H1 (cell line): ENCODE measurements at regions not wholly inside any gene's neighbourhood (a gene's known extent, or its start where the extent isn't known, plus 50 kb on each side); places are given as distances from the start of the nearest gene placed in this dataset.

Experiments
- CTCF ChIA-PET: fragments of 300-600 bp; sonication (Branson Sonifier 250); formaldehyde crosslinking; loops from one replicate; lab custom pipeline; 2021; ENCODE audit not compliant: partially characterized antibody; lab: Charles Lee
- POLR2A ChIA-PET: fragments of 300-600 bp; sonication (Branson Sonifier 250); formaldehyde crosslinking; loops from one replicate; lab custom pipeline; 2021; ENCODE audit warnings: inconsistent platforms; ENCODE audit not compliant: partially characterized antibody; lab: Charles Lee
- DNase-seq, 2 experiments: peaks; one replicate each; pipeline versions ENCODE4 v3.0.0 to v3.0.0-alpha.2; 2010 to 2022; ENCODE audit warnings: low spot score in 2 of 2, low read depth in 1 of 2, mixed read lengths in 1 of 2
- FAIRE-seq: peaks from 2 replicates; lab custom pipeline; 2011; peaks lifted over from hg19 to GRCh38; lab: Jason Lieb, UNC
- H2AFZ ChIP-seq: 2 replicates; pipeline ENCODE4 v1.8.1; 2012; ENCODE audit warnings: low read length, inconsistent platforms
- H2AK5ac ChIP-seq: 2 replicates; pipeline ENCODE4 v1.6.1; 2013; ENCODE audit warnings: low read depth, low read length
- H2BK120ac ChIP-seq: replicated peaks from 2 replicates; pipeline ENCODE3; 2013; ENCODE audit warnings: low read depth, low read length, inconsistent platforms
- H2BK12ac ChIP-seq: 2 replicates; pipeline ENCODE4 v1.6.1; 2013; ENCODE audit warnings: low read depth, low read length
- H2BK15ac ChIP-seq: 2 replicates; pipeline ENCODE4 v1.6.1; 2013; ENCODE audit warnings: low read length
- H2BK20ac ChIP-seq: 2 replicates; pipeline ENCODE4 v1.6.1; 2013; ENCODE audit warnings: low read length
- H2BK5ac ChIP-seq: 2 replicates; pipeline ENCODE4 v1.6.1; 2013; ENCODE audit warnings: low read depth, low read length
- H3K14ac ChIP-seq: 2 replicates; pipeline ENCODE4 v1.6.1; 2013; ENCODE audit warnings: inconsistent platforms; ENCODE audit not compliant: insufficient read length
- H3K18ac ChIP-seq: 2 replicates; pipeline ENCODE4 v1.6.1; 2013; ENCODE audit warnings: low read length; ENCODE audit errors: extremely low read depth
- H3K23ac ChIP-seq: 2 replicates; pipeline ENCODE4 v1.6.1; 2013; ENCODE audit warnings: inconsistent platforms; ENCODE audit not compliant: insufficient read length
- H3K23me2 ChIP-seq: 2 replicates; pipeline ENCODE4 v1.6.1; 2013; ENCODE audit warnings: low read depth, low read length
- H3K27ac ChIP-seq: 2 replicates; pipeline ENCODE4 v1.6.1; 2011; ENCODE audit warnings: low read depth, low read length, inconsistent platforms
- H3K27me3 ChIP-seq, 4 experiments: replicated peaks in 1 of 4; 1 replicate in 1 of 4; 2 replicates in 3 of 4; pipeline versions ENCODE4 v1.6.1 to v1.8.1; 2011 to 2013; ENCODE audit warnings: low read length in 3 of 4, mild to moderate bottlenecking in 3 of 4, inconsistent platforms in 2 of 4, mixed read lengths in 2 of 4, moderate library complexity in 1 of 4; ENCODE audit not compliant: control insufficient read depth in 3 of 4, insufficient read depth in 3 of 4; ENCODE audit errors: extremely low read depth in 1 of 4
- H3K36me3 ChIP-seq, 4 experiments: 2 replicates each; pipeline versions ENCODE4 v1.6.1 to v1.8.1; 2011 to 2013; ENCODE audit warnings: mild to moderate bottlenecking in 4 of 4, low read length in 3 of 4, moderate library complexity in 2 of 4, control low read depth in 1 of 4, inconsistent platforms in 1 of 4; ENCODE audit not compliant: insufficient read depth in 4 of 4, control insufficient read depth in 2 of 4
- H3K4ac ChIP-seq: replicated peaks from 2 replicates; pipeline ENCODE3; 2013; ENCODE audit warnings: low read length, low read depth, mixed read lengths, inconsistent platforms; ENCODE audit not compliant: insufficient read length
- H3K4me1 ChIP-seq, 4 experiments: replicated peaks in 1 of 4; 1 replicate in 1 of 4; 2 replicates in 3 of 4; pipeline versions ENCODE4 v1.6.1 to v1.8.1; 2011 to 2013; ENCODE audit warnings: low read length in 3 of 4, inconsistent platforms in 2 of 4, mixed read lengths in 1 of 4; ENCODE audit not compliant: insufficient read depth in 4 of 4, control insufficient read depth in 3 of 4
- H3K4me2 ChIP-seq, 2 experiments: 2 replicates each; pipeline versions ENCODE4 v1.6.1 to v1.8.1; 2011 to 2013; ENCODE audit warnings: low read depth in 2 of 2, low read length in 2 of 2, control low read depth in 1 of 2, inconsistent platforms in 1 of 2, mild to moderate bottlenecking in 1 of 2; ENCODE audit not compliant: insufficient read depth in 1 of 2
- H3K4me3 ChIP-seq, 4 experiments: fragments of 200-600, 300-600 bp in 1 of 4; sonication (generic), shearing (Covaris generic), sonication (Bioruptor Twin) in 1 of 4; 2 replicates each; pipeline versions ENCODE4 v1.5.1 to v1.8.1; 2011 to 2016; ENCODE audit warnings: low read length in 4 of 4, low read depth in 3 of 4, control low read depth in 2 of 4, inconsistent platforms in 2 of 4, mild to moderate bottlenecking in 2 of 4, mixed read lengths in 1 of 4, moderate library complexity in 1 of 4; ENCODE audit not compliant: insufficient read depth in 2 of 4; ENCODE audit errors: extremely low read depth in 1 of 4
- H3K56ac ChIP-seq: replicated peaks from 2 replicates; pipeline ENCODE3; 2013; ENCODE audit warnings: low read depth, mild to moderate bottlenecking, mixed read lengths, low read length, inconsistent platforms; ENCODE audit not compliant: insufficient read length
- H3K79me1 ChIP-seq: 2 replicates; pipeline ENCODE4 v1.6.1; 2013; ENCODE audit warnings: low read depth, low read length, control low read depth
- H3K79me2 ChIP-seq, 2 experiments: 2 replicates each; pipeline versions ENCODE4 v1.6.1 to v1.8.1; 2012 to 2013; ENCODE audit warnings: low read length in 2 of 2, mild to moderate bottlenecking in 2 of 2, inconsistent platforms in 1 of 2; ENCODE audit not compliant: insufficient read depth in 2 of 2, control insufficient read depth in 1 of 2
- H3K9ac ChIP-seq, 4 experiments: replicated peaks in 1 of 4; 1 replicate in 1 of 4; 2 replicates in 3 of 4; pipeline versions ENCODE4 v1.6.1 to v1.8.1; 2011 to 2013; ENCODE audit warnings: low read depth in 3 of 4, low read length in 3 of 4, control low read depth in 2 of 4, mild to moderate bottlenecking in 2 of 4, moderate library complexity in 2 of 4, inconsistent platforms in 1 of 4; ENCODE audit errors: extremely low read depth in 1 of 4
- H3K9me3 ChIP-seq, 2 experiments: 2 replicates each; pipeline versions ENCODE4 v1.6.1 to v1.8.1; 2012 to 2013; ENCODE audit warnings: mild to moderate bottlenecking in 2 of 2, moderate library complexity in 2 of 2, control low read depth in 1 of 2, inconsistent platforms in 1 of 2, low read depth in 1 of 2, low read length in 1 of 2, mixed read lengths in 1 of 2; ENCODE audit not compliant: insufficient read depth in 2 of 2
- H4K20me1 ChIP-seq, 2 experiments: replicated peaks in 1 of 2; 2 replicates each; pipeline versions ENCODE3 to v1.8.1; 2011 to 2013; ENCODE audit warnings: inconsistent platforms in 2 of 2, low read length in 2 of 2, mild to moderate bottlenecking in 1 of 2; ENCODE audit not compliant: insufficient read depth in 2 of 2, control insufficient read depth in 1 of 2
- H4K5ac ChIP-seq: 2 replicates; pipeline ENCODE4 v1.6.1; 2013; ENCODE audit warnings: low read length, low read depth, mixed read lengths, inconsistent platforms; ENCODE audit not compliant: insufficient read length
- H4K8ac ChIP-seq: 2 replicates; pipeline ENCODE4 v1.8.0; 2013; ENCODE audit warnings: mild to moderate bottlenecking, moderate library complexity, low read length, inconsistent platforms; ENCODE audit not compliant: insufficient read depth; ENCODE audit errors: extremely low read depth
- H4K91ac ChIP-seq: replicated peaks from 2 replicates; pipeline ENCODE3; 2013; ENCODE audit warnings: low read length, mixed read lengths, inconsistent platforms; ENCODE audit not compliant: insufficient read length
- CHD2 ChIP-seq: IDR thresholded peaks from 2 replicates; pipeline ENCODE4 v1.6.1; 2012; ENCODE audit warnings: low read length, improper control_type of control experiment
- CTCF ChIP-seq, 3 experiments: IDR thresholded peaks; 1 replicate in 2 of 3; 2 replicates in 1 of 3; pipeline versions ENCODE4 v1.5.1 to v1.6.1; 2011; ENCODE audit warnings: low read length in 3 of 3, mild to moderate bottlenecking in 3 of 3, inconsistent platforms in 2 of 3, low read depth in 1 of 3, moderate library complexity in 1 of 3; ENCODE audit not compliant: insufficient read depth in 1 of 3; ENCODE audit errors: control extremely low read depth in 1 of 3
- GTF2F1 ChIP-seq: IDR thresholded peaks from 2 replicates; pipeline ENCODE4 v1.6.1; 2012; ENCODE audit warnings: low read depth, low read length, improper control_type of control experiment, borderline replicate concordance
- HDAC6 ChIP-seq: IDR thresholded peaks from one replicate; pipeline ENCODE4 v1.7.1; 2012; ENCODE audit warnings: low read depth, mild to moderate bottlenecking, inconsistent platforms, low read length, moderate library complexity
- KDM4A ChIP-seq: IDR thresholded peaks from one replicate; pipeline ENCODE4 v1.7.1; 2012; ENCODE audit warnings: low read depth, mild to moderate bottlenecking, moderate library complexity, low read length, inconsistent platforms; ENCODE audit not compliant: severe bottlenecking
- NANOG ChIP-seq: IDR thresholded peaks from 2 replicates; pipeline ENCODE4 v1.6.1; 2011; ENCODE audit warnings: low read length, low read depth, mild to moderate bottlenecking, inconsistent platforms; ENCODE audit not compliant: insufficient read depth, poor library complexity, severe bottlenecking
- RNF2 ChIP-seq: fragments of 200-900, 300-1000 bp; sonication (generic); IDR thresholded peaks from 2 replicates; pipeline ENCODE4 v1.7.1; 2016; ENCODE audit warnings: borderline replicate concordance, low read depth, mild to moderate bottlenecking, antibody characterized with exemption, low read length; ENCODE audit not compliant: poor library complexity, severe bottlenecking; ENCODE audit errors: missing control alignments
- SUZ12 ChIP-seq: fragments of 200-600 bp; sonication (generic); IDR thresholded peaks from 2 replicates; pipeline ENCODE4 v1.6.1; 2012; ENCODE audit warnings: mild to moderate bottlenecking, inconsistent platforms, low read length, moderate library complexity, mixed read lengths
- TAF7 ChIP-seq: optimal IDR thresholded peaks from 2 replicates; pipeline ENCODE3; 2011; ENCODE audit warnings: low read depth, mild to moderate bottlenecking, inconsistent platforms, low read length, moderate library complexity, borderline replicate concordance
- USF2 ChIP-seq: IDR thresholded peaks from 2 replicates; pipeline ENCODE4 v1.6.1; 2011; ENCODE audit warnings: low read length, improper control_type of control experiment
- WGBS, 2 experiments: shearing (Covaris generic) in 1 of 2; methylation state at CpG; one replicate each; pipeline versions ENCODE4 v1.1.6 to v1.1.7; 2013 to 2015; ENCODE audit warnings: low lambda C conversion rate in 2 of 2, mixed read lengths in 2 of 2, inconsistent platforms in 1 of 2, low coverage in 1 of 2, missing lambda C conversion rate in 1 of 2; ENCODE audit not compliant: insufficient replicate concordance in 2 of 2, insufficient coverage in 1 of 2, insufficient read length in 1 of 2; ENCODE audit errors: extremely low coverage in 1 of 2, missing lambda C conversion rate in 1 of 2; 5-methylcytosine and 5-hydroxymethylcytosine counted together

GRCh38 chr3:6697285-6697684, 163.6 kb upstream of the GRM7 start:
- Histone ChIP-seq H2AK5ac (no peak overlapping the region), H3K79me2 (no peaks in the 10 kb centered on the region), H3K79me1 (no peaks in the 10 kb centered on the region), H3K4ac (no peak overlapping the region), H3K4me3 (no peak overlapping the region), H3K18ac (no peak overlapping the region), H2BK20ac (no peak overlapping the region), H3K4me1 (peaks cover 0 to 2% (median 0%) of the 10 kb centered on the region in 4 experiments; a peak in 1 of 7 replicates), H3K14ac (no peak overlapping the region), H4K20me1 (no peaks in the 10 kb centered on the region), H2BK12ac (no peak overlapping the region), H2AFZ (no peak overlapping the region), H3K9me3 (no peaks in the 10 kb centered on the region; a peak in 1 of 4 replicates), H3K56ac (no peak overlapping the region), H3K4me2 (no peak overlapping the region), H3K9ac (no peak overlapping the region), H4K91ac (no peak overlapping the region), H3K23ac (no peak overlapping the region), H2BK120ac (no peak overlapping the region), H4K5ac (no peak overlapping the region), H2BK5ac (no peak overlapping the region), H4K8ac (no peak overlapping the region), H3K23me2 (no peaks in the 10 kb centered on the region), H3K27me3 (no peaks in the 10 kb centered on the region), H3K27ac (no peak overlapping the region), H2BK15ac (no peak overlapping the region), H3K36me3 (no peaks in the 10 kb centered on the region)
- 89% methylated on average over 3 of the region's 3 CpGs; no CpG with 5 or more reads in 1 of the 2 experiments for WGBS, 2 experiments
- DNase-seq, result no peak
- no peak for FAIRE-seq
- ChIA-PET CTCF (no interaction called here), POLR2A (no interaction called here)
- TF ChIP-seq RNF2 (no peak), GTF2F1 (no peak), CHD2 (no peak), NANOG (no peak), USF2 (no peak), HDAC6 (no peak), KDM4A (no peak), CTCF (IDR thresholded peaks at IDR 0.05; ENCODE audit: control extremely low read depth in 1 of 3, insufficient read depth in 1 of 3, low read depth in 1 of 3, low read length in 3 of 3) (no peak), SUZ12 (no peak), TAF7 (no peak)
